Forelimb muscle (tissue), 1 donor: ENCODE measurements at regions not wholly inside any gene's neighbourhood (a gene's known extent, or its start where the extent isn't known, plus 50 kb on each side); places are given as distances from the start of the nearest gene placed in this dataset.

ENCODE experiments used
- DNase-seq: peaks from one replicate; pipeline ENCODE4 v3.0.0-alpha.2; 2013; ENCODE audit warnings: low read depth

DNA sequence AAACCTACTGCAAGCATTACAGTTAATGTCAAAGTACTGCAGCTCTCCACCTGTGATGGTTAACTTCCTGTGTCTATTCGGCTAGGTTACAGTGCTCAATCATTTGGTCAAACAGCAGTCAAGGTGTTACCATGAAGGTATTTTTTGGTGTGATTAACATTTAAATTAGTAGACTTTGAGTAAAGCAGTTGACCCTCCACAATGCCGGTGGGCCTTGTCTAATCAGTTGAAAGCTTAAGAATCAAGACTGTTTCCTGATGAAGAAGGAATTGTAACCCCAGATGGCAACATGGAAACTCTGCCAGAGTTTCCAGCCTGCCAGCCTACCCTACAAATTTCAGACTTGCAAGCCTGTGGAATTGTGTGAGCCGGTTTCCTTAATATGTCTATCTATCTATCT lies 683.9 kb downstream of the BRD1 start:
- no peak for DNase-seq

- no peak for DNase-seq
These were observed 684.8 kb downstream of the BRD1 start for GRCh38 chr22:49142891-49143290.

- no peak for DNase-seq
These were observed 685.4 kb downstream of the BRD1 start for GRCh38 chr22:49142296-49142695.

GRCh38 chr22:49141761-49142160 lies 685.9 kb downstream of the BRD1 start:
- DNase-seq = no peak

- no peak for DNase-seq
These were observed 686.6 kb downstream of the BRD1 start for GRCh38 chr22:49140911-49141665.

DNA sequence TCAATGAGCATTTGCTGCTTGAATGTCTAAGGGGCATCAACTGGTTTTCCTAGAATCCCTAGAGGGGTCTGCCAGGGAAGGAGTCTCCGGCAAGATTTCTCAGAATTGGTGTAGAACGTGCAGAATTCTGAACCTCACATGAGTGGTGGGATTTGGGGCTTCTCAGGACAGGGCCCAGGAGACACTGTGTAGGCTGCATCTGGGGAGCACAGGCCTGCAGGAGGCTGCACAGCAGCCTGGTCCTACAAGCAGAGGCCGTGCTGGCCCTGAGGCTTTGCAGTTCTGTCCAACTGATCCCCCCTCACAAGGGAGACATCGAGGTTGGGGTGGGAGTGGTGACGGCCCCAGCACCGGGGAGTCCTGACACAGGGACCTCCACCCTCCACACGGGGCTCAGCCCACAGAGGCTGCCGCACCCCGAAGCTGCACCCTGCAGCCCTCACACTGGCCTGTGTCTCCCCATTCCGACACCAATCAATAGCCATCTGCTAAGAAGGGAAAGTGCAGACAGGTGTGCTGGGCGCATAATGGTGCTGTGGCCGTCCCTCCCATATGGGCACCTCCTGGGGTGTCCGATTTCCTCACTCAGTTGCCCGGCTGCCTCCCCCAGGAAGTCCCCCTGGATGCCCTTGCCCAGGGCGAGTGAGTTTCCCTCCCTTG lies 688.1 kb downstream of the BRD1 start:
- no peak for DNase-seq

DNA sequence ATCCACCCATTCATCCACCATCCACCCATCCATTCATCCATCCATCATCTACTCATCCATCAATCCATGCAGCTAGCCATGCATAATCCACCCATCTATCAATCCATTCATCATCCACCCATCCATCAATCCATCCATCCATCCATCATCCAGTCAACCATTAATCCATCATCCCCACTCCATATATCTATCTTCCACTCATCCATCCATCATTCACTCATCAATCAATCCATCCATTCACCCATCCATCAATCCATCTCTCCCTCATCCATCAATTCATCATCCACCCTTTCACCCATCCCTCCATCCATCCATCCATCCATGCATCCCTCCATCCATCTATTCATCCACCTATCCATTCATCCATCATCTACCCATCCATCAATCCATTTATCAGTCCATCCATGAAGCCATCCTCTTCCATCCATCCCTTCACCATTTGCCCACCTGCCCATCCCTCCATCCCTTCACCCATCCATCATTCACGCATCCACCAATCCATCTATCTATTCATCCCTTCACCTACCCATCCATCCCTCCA lies 689.4 kb downstream of the BRD1 start:
- DNase-seq = no peak

- DNase-seq = no peak
These were observed 690.4 kb downstream of the BRD1 start for GRCh38 chr22:49137206-49137840.

- no peak for DNase-seq
These were observed 690.9 kb downstream of the BRD1 start for GRCh38 chr22:49136816-49137180.

DNA sequence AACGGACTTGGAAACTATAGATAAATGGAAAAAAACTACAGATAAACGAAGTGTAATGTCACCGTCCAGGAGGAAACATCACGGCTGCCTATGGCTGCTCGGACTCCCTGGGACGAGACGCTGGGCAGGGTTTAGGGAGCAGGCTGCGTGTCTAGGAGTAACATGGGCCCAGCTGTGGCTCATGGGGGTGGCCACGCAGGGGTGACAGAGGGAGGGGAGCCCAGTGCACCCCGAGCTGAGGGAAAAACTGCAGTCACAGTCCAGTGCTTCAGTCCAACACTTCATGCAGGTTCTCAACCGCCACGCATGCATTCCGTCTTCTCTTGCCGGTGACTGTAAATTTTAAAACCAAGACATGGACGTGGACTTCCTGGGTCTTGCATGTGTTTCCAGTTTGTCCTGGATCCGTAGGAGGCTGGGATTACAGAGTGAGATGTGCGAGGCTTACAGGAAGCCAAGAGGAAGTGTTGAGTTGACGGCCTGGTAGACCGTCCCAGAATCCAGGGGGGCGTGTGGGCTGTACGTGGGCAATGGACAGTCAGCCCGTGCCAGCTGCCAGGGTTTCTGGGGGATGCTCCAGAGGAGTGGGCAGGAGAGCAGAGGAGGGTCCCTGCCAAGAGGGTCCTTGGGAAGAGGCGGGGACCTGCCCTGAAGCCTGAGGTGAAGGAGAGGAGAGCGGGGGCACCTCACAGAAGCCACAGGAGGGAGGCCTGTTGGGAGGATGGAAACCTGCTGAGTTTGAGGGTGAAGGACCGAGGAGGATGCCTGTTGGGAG lies 691.4 kb downstream of the BRD1 start:
- no peak for DNase-seq

DNA sequence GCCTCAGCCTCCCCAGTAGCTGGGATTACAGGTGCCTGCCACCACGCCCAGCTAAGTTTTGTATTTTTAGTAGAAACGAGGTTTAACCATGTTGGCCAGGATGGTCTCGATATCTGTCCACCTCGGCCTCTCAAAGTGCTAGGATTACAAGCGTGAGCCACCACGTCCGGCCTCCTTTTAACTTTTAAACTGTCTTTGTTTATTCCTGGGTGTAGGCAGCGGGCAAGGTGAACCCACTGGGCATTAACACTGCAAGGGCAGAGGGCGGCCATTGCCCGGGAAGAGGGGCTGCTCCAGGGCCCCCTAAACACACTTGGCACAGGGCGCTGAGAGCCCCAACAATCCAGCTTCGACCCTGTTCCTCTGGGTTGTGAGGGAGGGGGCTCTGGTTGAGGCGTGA lies 693.6 kb downstream of the BRD1 start:
- no peak for DNase-seq

DNA sequence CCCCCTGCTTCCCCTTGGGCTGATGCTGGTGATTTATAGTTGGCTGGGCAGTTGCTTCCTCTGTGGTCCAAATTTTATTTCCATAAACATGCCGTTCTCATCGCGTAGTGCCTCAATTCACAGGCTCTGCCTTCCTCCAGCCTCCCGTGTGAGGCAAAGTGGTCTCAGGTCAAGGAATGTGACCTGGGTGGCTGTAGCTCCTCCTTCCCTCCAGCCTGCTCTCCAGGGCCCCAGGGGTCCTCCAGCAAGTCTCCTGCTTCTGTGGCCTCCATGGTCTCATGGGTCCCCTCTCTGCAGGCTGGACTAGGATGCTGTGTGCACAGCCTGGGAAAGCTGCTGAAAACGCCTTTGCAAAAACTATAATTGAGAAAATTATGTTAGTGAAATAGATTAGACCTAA lies 694.1 kb downstream of the BRD1 start:
- no peak for DNase-seq

- no peak for DNase-seq
These were observed 695.7 kb downstream of the BRD1 start for GRCh38 chr22:49132009-49132408.

DNA sequence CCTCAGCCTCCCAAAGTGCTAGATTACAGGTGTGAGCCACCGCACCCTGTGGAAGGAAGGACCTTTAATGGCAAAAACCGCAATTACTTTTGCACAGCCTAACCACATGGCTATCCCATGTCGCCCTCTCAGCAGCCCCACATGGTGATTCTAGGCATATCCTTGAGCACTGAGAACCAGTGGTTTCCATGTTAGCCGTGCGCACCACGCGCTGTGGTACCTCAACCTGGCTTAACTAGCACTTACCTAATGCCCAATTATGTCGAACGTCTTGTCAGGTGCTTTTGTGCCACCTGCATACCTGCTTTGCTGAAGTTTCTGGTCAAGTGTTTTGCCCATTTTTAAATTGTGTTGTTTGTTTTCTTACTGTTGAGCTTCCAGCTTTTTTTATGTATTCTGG lies 697.9 kb downstream of the BRD1 start:
- no peak for DNase-seq

DNA sequence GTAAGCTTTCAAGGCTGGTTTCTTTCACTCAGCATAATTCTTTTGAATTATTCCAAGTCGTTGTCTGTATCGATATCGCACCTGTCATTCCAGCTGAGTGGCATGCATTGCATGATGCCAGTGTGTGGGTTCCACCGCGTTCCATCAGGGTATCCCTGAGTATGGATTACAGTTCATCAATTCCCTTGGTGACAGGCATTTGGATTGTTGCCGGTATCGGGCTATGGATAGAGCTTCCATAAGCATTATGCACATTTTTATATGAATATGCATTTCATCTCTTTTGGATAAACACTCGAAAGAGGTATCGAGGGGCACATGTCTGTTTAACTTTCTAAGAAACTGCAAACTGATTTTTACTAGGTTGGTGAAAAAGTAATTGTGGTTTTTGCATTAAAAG lies 698.8 kb downstream of the BRD1 start:
- DNase-seq = no peak

DNA sequence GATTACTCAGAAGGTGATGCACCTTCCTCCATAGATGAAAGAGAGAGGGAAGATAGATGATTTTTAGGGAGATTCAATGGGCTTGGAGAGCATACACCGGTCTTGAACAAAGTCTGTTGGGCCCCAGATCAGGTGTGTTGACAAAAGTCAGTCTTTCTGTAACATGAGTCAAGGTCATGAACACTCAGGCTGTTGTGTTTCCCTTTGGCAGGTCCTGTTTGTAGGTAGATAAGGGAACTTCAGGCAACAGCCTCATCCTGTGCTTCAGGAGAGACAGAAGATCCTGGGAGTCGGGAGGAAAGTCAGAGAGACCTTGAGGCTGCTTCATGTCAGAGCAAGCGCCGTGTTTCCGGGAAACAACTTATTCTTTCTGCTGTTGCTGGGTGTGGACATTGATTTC lies 703.1 kb downstream of the BRD1 start:
- DNase-seq = no peak

GRCh38 chr22:49123621-49124192 lies 704.0 kb downstream of the BRD1 start:
- no peak for DNase-seq

DNA sequence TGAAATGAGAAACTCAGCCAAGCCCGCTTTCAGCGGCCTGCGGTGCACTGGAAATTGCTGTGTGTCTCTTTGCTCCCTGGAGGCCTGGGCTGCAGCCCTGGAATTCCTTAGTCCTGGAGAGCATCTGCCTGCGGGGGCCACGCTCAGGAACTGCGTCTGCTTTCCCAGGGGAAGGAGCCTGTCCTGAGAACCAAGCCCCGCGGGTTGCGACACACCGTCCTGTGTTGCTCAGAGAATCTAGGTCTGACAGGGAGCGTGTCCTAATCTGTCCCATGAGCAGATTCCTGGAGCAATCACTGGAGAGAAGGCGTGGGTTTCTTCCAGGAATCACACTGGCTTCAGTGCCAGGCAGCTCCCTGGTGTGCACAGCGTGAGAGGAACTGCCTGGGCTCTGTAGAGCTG lies 708.1 kb downstream of the BRD1 start:
- DNase-seq = no peak

GRCh38 chr22:49118065-49118464 lies 709.6 kb downstream of the BRD1 start:
- no peak for DNase-seq

GRCh38 chr22:49117486-49117885 lies 710.2 kb downstream of the BRD1 start:
- no peak for DNase-seq

- no peak for DNase-seq
These were observed 711.1 kb downstream of the BRD1 start for GRCh38 chr22:49116486-49117120.
